ENCODE measurements at regions not wholly inside any gene's neighbourhood (a gene's known extent, or its start where the extent isn't known, plus 50 kb on each side); places are given as distances from the start of the nearest gene placed in this dataset.

GRCh38 chr2:19021100-19021476 is 337.3 kb downstream of the OSR1 start:
- Histone ChIP-seq H3K79me2 (ENCODE audit: control insufficient read depth, insufficient read depth, low read length) (no peaks in the 10 kb centered on the region), H3K9me1 (ENCODE audit: control insufficient read depth, insufficient read depth, low read length) (no peaks in the 10 kb centered on the region), H3K9me3 (replicated peaks; ENCODE audit: control insufficient read depth, insufficient read depth, low read depth, low read length) (no peaks in the 10 kb centered on the region), H3K27me3 (ENCODE audit: control insufficient read depth in 2 of 2, insufficient read depth in 2 of 2, low read length in 2 of 2) (no peaks in the 10 kb centered on the region), H3K36me3 (ENCODE audit: control insufficient read depth, insufficient read depth, low read length) (no peaks in the 10 kb centered on the region), H4K20me1 (replicated peaks; ENCODE audit: control insufficient read depth, insufficient read depth, low read length) (no peaks in the 10 kb centered on the region), H3K4me3 (no peak overlapping the region), H3K27ac (ENCODE audit: extremely low read depth, low read depth, low read length) (no peak overlapping the region), H3K4me1 (replicated peaks in 1 of 2; ENCODE audit: control insufficient read depth in 2 of 2, insufficient read depth in 2 of 2, low read length in 2 of 2) (no peaks in the 10 kb centered on the region), H3K4me2 (ENCODE audit: insufficient read depth, low read length) (no peak overlapping the region), H2AFZ (ENCODE audit: low read depth, low read length) (no peak overlapping the region), H3K9ac (ENCODE audit: insufficient read depth in 1 of 2, low read depth in 2 of 2, low read length in 2 of 2) (no peak overlapping the region)
- in situ Hi-C loops (cut with MboI) (no loop called here), intact Hi-C loops (cut with micrococcal nuclease) (no loop called here)
- WGBS (ENCODE audit: insufficient coverage, low coverage, missing lambda C conversion rate): 4% methylated on average over 4 of the region's 4 CpGs
- DNase-seq (ENCODE audit: extremely low read depth in 1 of 4, low spot score in 3 of 4) (no peak), FAIRE-seq (no peak), ATAC-seq (no peak)
- BruUV-seq (replicated peaks): no TSS peak
- ChIA-PET CTCF (ENCODE audit: low intra/inter-chr PET ratio) (no interaction called here), POLR2A (no interaction called here)
- no peak for TF ChIP-seq MYC (IDR thresholded peaks at IDR 0.05; ENCODE audit: low read depth, low read length)
- no peak for TF ChIP-seq MYC (CRISPR knock-in tag; IDR thresholded peaks at IDR 0.05; ENCODE audit: borderline replicate concordance, low read depth)
- TF ChIP-seq ZNF197 (CRISPR knock-in tag; IDR thresholded peaks at IDR 0.05; ENCODE audit: low read depth): no peak
- no peak for TF ChIP-seq NCOA2 (IDR thresholded peaks at IDR 0.05; ENCODE audit: partially characterized antibody in 2 of 2)
- TF ChIP-seq PKNOX1 (IDR thresholded peaks at IDR 0.05): no peak
- TF ChIP-seq RAD21 (CRISPR knock-in tag; conservative IDR thresholded peaks at IDR 0.05 in 1 of 2, IDR thresholded peaks at IDR 0.05 in 1 of 2): no peak
- TF ChIP-seq DIDO1 (tag; IDR thresholded peaks at IDR 0.05; ENCODE audit: low read depth): no peak
- TF ChIP-seq FOXK2 (conservative IDR thresholded peaks at IDR 0.05 in 1 of 2, IDR thresholded peaks at IDR 0.05 in 1 of 2; ENCODE audit: low read depth in 2 of 2): no peak
- TF ChIP-seq GTF2E2 (tag; IDR thresholded peaks at IDR 0.05): no peak
- no peak for TF ChIP-seq NEUROD1 (IDR thresholded peaks at IDR 0.05; ENCODE audit: borderline replicate concordance, low read depth, low read length, partially characterized antibody)
- TF ChIP-seq KLF16 (IDR thresholded peaks at IDR 0.05): no peak
- TF ChIP-seq MXD1 (CRISPR knock-in tag; IDR thresholded peaks at IDR 0.05; ENCODE audit: borderline replicate concordance, poor library complexity, severe bottlenecking): no peak
- no peak for TF ChIP-seq SMAD2 (IDR thresholded peaks at IDR 0.05; ENCODE audit: low read depth, low read length)
- TF ChIP-seq MXI1 (IDR thresholded peaks at IDR 0.05; ENCODE audit: low read depth, low read length): no peak
- TF ChIP-seq HLTF (IDR thresholded peaks at IDR 0.05): no peak
- TF ChIP-seq E2F1 (CRISPR knock-in tag; IDR thresholded peaks at IDR 0.05): no peak
- TF ChIP-seq ARID3A (IDR thresholded peaks at IDR 0.05; ENCODE audit: borderline replicate concordance, low read depth, low read length): no peak
- no peak for TF ChIP-seq KDM4B (IDR thresholded peaks at IDR 0.05; ENCODE audit: borderline replicate concordance in 2 of 2, low read depth in 1 of 2)
- no peak for TF ChIP-seq SMARCC2 (IDR thresholded peaks at IDR 0.05; ENCODE audit: low read depth)
